ENCODE measurements at regions not wholly inside any gene's neighbourhood (a gene's known extent, or its start where the extent isn't known, plus 50 kb on each side); places are given as distances from the start of the nearest gene placed in this dataset.

DNA sequence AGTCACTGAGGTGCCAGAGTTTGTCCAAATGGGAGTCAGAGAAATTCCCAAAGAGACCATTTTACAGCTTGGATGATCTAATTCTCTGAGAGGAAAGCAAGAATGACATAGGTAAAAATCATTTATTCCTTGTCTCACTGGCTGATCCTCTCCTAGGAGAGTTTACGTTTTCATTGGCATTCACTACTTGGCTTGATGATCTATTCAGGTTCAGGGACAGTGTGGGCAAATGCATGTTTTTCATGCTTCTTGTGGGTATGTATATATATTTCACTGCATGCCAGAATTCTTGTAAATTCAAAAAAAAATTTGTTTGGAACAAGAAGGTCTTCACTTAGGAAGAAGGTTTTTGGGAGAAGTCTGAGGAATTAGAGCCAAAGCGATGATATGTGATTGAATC lies 403.4 kb upstream of the JAG1 start:
- H3K27ac Mint-ChIP-seq (ENCODE audit: unreplicated experiment): no peak overlapping the region
- Histone ChIP-seq H3K27me3 (ENCODE audit: insufficient read depth, low read length) (no peaks in the 10 kb centered on the region), H3K4me3 (ENCODE audit: insufficient read depth, low read depth, low read length) (no peak overlapping the region), H3K27ac (ENCODE audit: low read depth, low read length) (no peak overlapping the region), H2AFZ (ENCODE audit: low read depth, low read length) (no peak overlapping the region), H4K20me1 (ENCODE audit: insufficient read depth, low read length) (no peaks in the 10 kb centered on the region), H3K9ac (ENCODE audit: low read length) (no peak overlapping the region), H3K4me2 (ENCODE audit: low read length) (no peak overlapping the region), H3K4me1 (ENCODE audit: insufficient read depth, low read length) (no peaks in the 10 kb centered on the region), H3K9me3 (ENCODE audit: insufficient read depth, low read depth, low read length) (no peaks in the 10 kb centered on the region), H3K79me2 (ENCODE audit: insufficient read depth, low read length) (no peaks in the 10 kb centered on the region), H3K36me3 (ENCODE audit: insufficient read depth, low read length) (no peaks in the 10 kb centered on the region)
- H3K4me1 Mint-ChIP-seq (ENCODE audit: low read depth, unreplicated experiment): no peaks in the 10 kb centered on the region
- H3K9me3 Mint-ChIP-seq (ENCODE audit: unreplicated experiment): peaks cover 4% of the 10 kb centered on the region
- no peak overlapping the region for H3K4me3 Mint-ChIP-seq (ENCODE audit: unreplicated experiment)
- no peak for FAIRE-seq
- TF ChIP-seq, protein P1, sequence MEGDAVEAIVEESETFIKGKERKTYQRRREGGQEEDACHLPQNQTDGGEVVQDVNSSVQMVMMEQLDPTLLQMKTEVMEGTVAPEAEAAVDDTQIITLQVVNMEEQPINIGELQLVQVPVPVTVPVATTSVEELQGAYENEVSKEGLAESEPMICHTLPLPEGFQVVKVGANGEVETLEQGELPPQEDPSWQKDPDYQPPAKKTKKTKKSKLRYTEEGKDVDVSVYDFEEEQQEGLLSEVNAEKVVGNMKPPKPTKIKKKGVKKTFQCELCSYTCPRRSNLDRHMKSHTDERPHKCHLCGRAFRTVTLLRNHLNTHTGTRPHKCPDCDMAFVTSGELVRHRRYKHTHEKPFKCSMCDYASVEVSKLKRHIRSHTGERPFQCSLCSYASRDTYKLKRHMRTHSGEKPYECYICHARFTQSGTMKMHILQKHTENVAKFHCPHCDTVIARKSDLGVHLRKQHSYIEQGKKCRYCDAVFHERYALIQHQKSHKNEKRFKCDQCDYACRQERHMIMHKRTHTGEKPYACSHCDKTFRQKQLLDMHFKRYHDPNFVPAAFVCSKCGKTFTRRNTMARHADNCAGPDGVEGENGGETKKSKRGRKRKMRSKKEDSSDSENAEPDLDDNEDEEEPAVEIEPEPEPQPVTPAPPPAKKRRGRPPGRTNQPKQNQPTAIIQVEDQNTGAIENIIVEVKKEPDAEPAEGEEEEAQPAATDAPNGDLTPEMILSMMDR (IDR thresholded peaks at IDR 0.05; ENCODE audit: insufficient read depth, low read depth, low read length): no peak
- no peak for TF ChIP-seq EZH2 (IDR thresholded peaks at IDR 0.05; ENCODE audit: insufficient read depth, low read length)
- no peak for DNase-seq (ENCODE audit: low read depth)
- no peaks in the 10 kb centered on the region for H3K27me3 Mint-ChIP-seq (ENCODE audit: low read depth, unreplicated experiment)
- H3K36me3 Mint-ChIP-seq (ENCODE audit: low read depth, unreplicated experiment): no peaks in the 10 kb centered on the region

GRCh38 chr20:11080010-11080409 lies 406.2 kb upstream of the JAG1 start:
- Histone ChIP-seq H3K27ac (ENCODE audit: low read depth, low read length) (no peak overlapping the region), H2AFZ (ENCODE audit: low read depth, low read length) (no peak overlapping the region), H3K36me3 (ENCODE audit: insufficient read depth, low read length) (no peaks in the 10 kb centered on the region), H3K79me2 (ENCODE audit: insufficient read depth, low read length) (no peaks in the 10 kb centered on the region), H3K27me3 (ENCODE audit: insufficient read depth, low read length) (no peaks in the 10 kb centered on the region), H3K4me2 (ENCODE audit: low read length) (no peak overlapping the region), H3K4me3 (ENCODE audit: insufficient read depth, low read depth, low read length) (no peak overlapping the region), H3K4me1 (ENCODE audit: insufficient read depth, low read length) (no peaks in the 10 kb centered on the region), H4K20me1 (ENCODE audit: insufficient read depth, low read length) (no peaks in the 10 kb centered on the region), H3K9ac (ENCODE audit: low read length) (no peak overlapping the region), H3K9me3 (ENCODE audit: insufficient read depth, low read depth, low read length) (no peaks in the 10 kb centered on the region)
- FAIRE-seq (no peak), DNase-seq (ENCODE audit: low read depth) (peak; percentile 8)
- H3K4me1 Mint-ChIP-seq (ENCODE audit: low read depth, unreplicated experiment): no peaks in the 10 kb centered on the region
- no peak for TF ChIP-seq EZH2 (IDR thresholded peaks at IDR 0.05; ENCODE audit: insufficient read depth, low read length)
- TF ChIP-seq, protein P1 (IDR thresholded peaks at IDR 0.05; ENCODE audit: insufficient read depth, low read depth, low read length): no peak
- no peaks in the 10 kb centered on the region for H3K36me3 Mint-ChIP-seq (ENCODE audit: low read depth, unreplicated experiment)
- H3K27me3 Mint-ChIP-seq (ENCODE audit: low read depth, unreplicated experiment): no peaks in the 10 kb centered on the region
- no peak overlapping the region for H3K27ac Mint-ChIP-seq (ENCODE audit: unreplicated experiment)
- no peak overlapping the region for H3K4me3 Mint-ChIP-seq (ENCODE audit: unreplicated experiment)
- no peaks in the 10 kb centered on the region for H3K9me3 Mint-ChIP-seq (ENCODE audit: unreplicated experiment)

GRCh38 chr20:11080781-11081377 lies 407.1 kb upstream of the JAG1 start:
- Mint-ChIP-seq H3K36me3 (ENCODE audit: low read depth, unreplicated experiment) (no peaks in the 10 kb centered on the region), H3K27ac (ENCODE audit: unreplicated experiment) (no peak overlapping the region), H3K4me1 (ENCODE audit: low read depth, unreplicated experiment) (no peaks in the 10 kb centered on the region), H3K27me3 (ENCODE audit: low read depth, unreplicated experiment) (no peaks in the 10 kb centered on the region), H3K4me3 (ENCODE audit: unreplicated experiment) (no peak overlapping the region), H3K9me3 (ENCODE audit: unreplicated experiment) (no peaks in the 10 kb centered on the region)
- no peak overlapping the region for H3K4me3 ChIP-seq (ENCODE audit: insufficient read depth, low read depth, low read length)
- H3K36me3 ChIP-seq (ENCODE audit: insufficient read depth, low read length): no peaks in the 10 kb centered on the region
- H3K79me2 ChIP-seq (ENCODE audit: insufficient read depth, low read length): no peaks in the 10 kb centered on the region
- no peaks in the 10 kb centered on the region for H3K4me1 ChIP-seq (ENCODE audit: insufficient read depth, low read length)
- DNase-seq (ENCODE audit: low read depth) (no peak), FAIRE-seq (no peak)
- H3K9ac ChIP-seq (ENCODE audit: low read length): no peak overlapping the region
- no peak for TF ChIP-seq EZH2 (IDR thresholded peaks at IDR 0.05; ENCODE audit: insufficient read depth, low read length)
- TF ChIP-seq, protein P1 (IDR thresholded peaks at IDR 0.05; ENCODE audit: insufficient read depth, low read depth, low read length): no peak
- H2AFZ ChIP-seq (ENCODE audit: low read depth, low read length): peak overlapping the region; percentile 54
- H3K9me3 ChIP-seq (ENCODE audit: insufficient read depth, low read depth, low read length): no peaks in the 10 kb centered on the region
- no peaks in the 10 kb centered on the region for H4K20me1 ChIP-seq (ENCODE audit: insufficient read depth, low read length)
- no peaks in the 10 kb centered on the region for H3K27me3 ChIP-seq (ENCODE audit: insufficient read depth, low read length)
- H3K4me2 ChIP-seq (ENCODE audit: low read length): no peak overlapping the region
- H3K27ac ChIP-seq (ENCODE audit: low read depth, low read length): no peak overlapping the region
